NT2/D1 (cell line): ENCODE measurements at regions not wholly inside any gene's neighbourhood (a gene's known extent, or its start where the extent isn't known, plus 50 kb on each side); places are given as distances from the start of the nearest gene placed in this dataset.
"Not testable (repeated sequence)": the region's sequence is repeated elsewhere in the genome, so short reads cannot be mapped to it uniquely, and the experiment has no call there.

Source experiments
- DNase-seq: peaks from one replicate; pipeline ENCODE4 v3.0.0-alpha.2; 2011; ENCODE audit warnings: low read depth, low spot score
- H3K27me3 ChIP-seq: 2 replicates; pipeline ENCODE4 v1.6.0; 2011; ENCODE audit warnings: mild to moderate bottlenecking; ENCODE audit not compliant: insufficient read length, insufficient read depth
- H3K36me3 ChIP-seq: 2 replicates; pipeline ENCODE4 v1.6.1; 2011; ENCODE audit warnings: mild to moderate bottlenecking, low read length, mixed read lengths; ENCODE audit not compliant: insufficient read depth, insufficient read length
- H3K4me1 ChIP-seq: 2 replicates; pipeline ENCODE4 v1.5.1; 2011; ENCODE audit not compliant: insufficient read depth, insufficient read length
- H3K4me3 ChIP-seq: 2 replicates; pipeline ENCODE4 v1.5.1; 2011; ENCODE audit warnings: low read depth; ENCODE audit not compliant: insufficient read length
- H3K9ac ChIP-seq: 2 replicates; pipeline ENCODE4 v1.6.0; 2011; ENCODE audit warnings: low read depth; ENCODE audit not compliant: insufficient read length
- H3K9me3 ChIP-seq: 2 replicates; pipeline ENCODE4 v1.5.1; 2011; ENCODE audit warnings: mild to moderate bottlenecking, low read length; ENCODE audit not compliant: insufficient read depth
- SUZ12 ChIP-seq: IDR thresholded peaks from 2 replicates; pipeline ENCODE4 v1.6.1; 2011; ENCODE audit not compliant: insufficient read length, insufficient read depth; ENCODE audit errors: extremely low read depth
- YY1 ChIP-seq: IDR thresholded peaks from 2 replicates; pipeline ENCODE4 v1.6.1; 2011; ENCODE audit not compliant: insufficient read length, insufficient read depth
- ZNF274 ChIP-seq: IDR thresholded peaks from 2 replicates; pipeline ENCODE4 v1.6.1; 2011; ENCODE audit warnings: mild to moderate bottlenecking, low read depth, low read length

DNA sequence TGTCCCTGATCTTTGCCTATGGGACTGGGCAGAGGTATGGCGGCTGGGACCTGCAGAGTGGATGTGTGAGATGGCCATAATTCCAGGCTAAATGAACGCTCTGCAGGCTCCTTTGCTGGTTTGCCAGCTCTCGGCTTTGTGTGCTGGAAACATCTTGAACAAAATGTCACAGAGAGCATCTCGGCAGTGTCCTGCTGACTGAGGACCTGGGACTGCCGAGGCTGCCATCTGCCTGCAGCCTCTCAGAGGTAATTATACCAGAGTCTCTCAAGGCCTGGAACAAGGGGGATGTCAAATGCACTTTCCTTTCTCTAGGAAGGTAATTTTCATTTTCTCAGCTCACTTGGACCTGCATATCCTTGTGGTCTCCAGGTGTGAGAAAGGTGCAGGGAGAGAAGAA, 354.2 kb downstream of the PDCD6IP start:
- H3K4me3 ChIP-seq = no peak overlapping the region
- no peaks in the 10 kb centered on the region for H3K27me3 ChIP-seq
- no peak for TF ChIP-seq ZNF274
- TF ChIP-seq SUZ12 = no peak
- TF ChIP-seq YY1 = no peak
- H3K36me3 ChIP-seq = no peaks in the 10 kb centered on the region
- H3K4me1 ChIP-seq = no peaks in the 10 kb centered on the region
- no peak for DNase-seq
- H3K9ac ChIP-seq = no peak overlapping the region
- H3K9me3 ChIP-seq = no peaks in the 10 kb centered on the region

GRCh38 chr3:34155108-34155507, 356.7 kb downstream of the PDCD6IP start:
- no peak for DNase-seq

DNA sequence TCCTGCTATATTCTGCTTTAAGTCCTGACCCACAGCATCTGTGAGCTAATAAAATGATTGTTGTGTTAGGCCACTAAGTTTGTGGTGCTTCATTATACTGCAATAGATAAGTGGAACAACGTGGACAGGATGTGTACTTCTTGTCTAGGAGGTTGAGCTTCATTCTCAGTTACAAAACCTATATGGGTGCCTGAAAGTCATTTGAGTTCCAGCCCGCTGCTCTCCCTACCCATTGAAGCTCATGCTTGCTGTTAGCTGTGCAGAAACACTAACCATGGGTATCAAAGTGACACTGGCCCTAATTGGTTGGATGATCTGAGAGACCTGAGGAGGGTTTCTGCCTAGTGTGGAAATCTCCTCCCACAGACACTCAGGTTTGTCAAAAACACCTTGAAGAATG, 357.2 kb downstream of the PDCD6IP start:
- TF ChIP-seq YY1 = no peak
- no peak for TF ChIP-seq ZNF274
- no peak for TF ChIP-seq SUZ12
- Histone ChIP-seq H3K9ac (no peak overlapping the region), H3K27me3 (no peaks in the 10 kb centered on the region), H3K4me3 (no peak overlapping the region), H3K4me1 (no peaks in the 10 kb centered on the region), H3K36me3 (no peaks in the 10 kb centered on the region), H3K9me3 (no peaks in the 10 kb centered on the region)
- no peak for DNase-seq

More at GRCh38 chr3:34155108-34155507, 356.7 kb downstream of the PDCD6IP start:
- Histone ChIP-seq H3K27me3 (no peaks in the 10 kb centered on the region), H3K36me3 (no peaks in the 10 kb centered on the region), H3K4me3 (no peak overlapping the region), H3K9me3 (no peaks in the 10 kb centered on the region), H3K4me1 (no peaks in the 10 kb centered on the region), H3K9ac (no peak overlapping the region)
- no peak for TF ChIP-seq YY1
- TF ChIP-seq ZNF274 = no peak
- TF ChIP-seq SUZ12 = no peak

DNA sequence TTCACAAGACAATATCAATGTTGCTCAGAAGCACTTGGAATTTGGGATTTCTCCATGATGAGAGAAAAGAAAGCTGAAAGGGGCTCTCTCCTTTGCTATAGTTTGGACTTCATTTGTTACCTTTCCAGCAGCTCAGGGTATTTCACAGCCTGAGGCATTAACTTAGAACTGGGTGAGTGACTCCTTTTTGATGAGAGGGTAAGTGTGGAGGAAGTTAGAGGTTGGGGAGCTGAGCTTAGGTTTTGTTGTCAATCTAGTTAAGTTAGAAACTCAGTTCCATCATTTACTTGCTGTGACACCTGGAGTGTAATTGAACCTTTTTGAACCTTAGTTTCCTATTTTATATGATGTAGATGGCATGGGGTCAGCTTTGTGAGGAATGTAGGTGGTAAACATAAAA, 359.1 kb downstream of the PDCD6IP start:
- no peaks in the 10 kb centered on the region for H3K27me3 ChIP-seq
- H3K9me3 ChIP-seq = no peaks in the 10 kb centered on the region
- no peaks in the 10 kb centered on the region for H3K4me1 ChIP-seq
- no peaks in the 10 kb centered on the region for H3K36me3 ChIP-seq
- TF ChIP-seq YY1 (no peak), ZNF274 (no peak), SUZ12 (no peak)
- H3K9ac ChIP-seq = no peak overlapping the region
- no peak overlapping the region for H3K4me3 ChIP-seq
- no peak for DNase-seq

GRCh38 chr3:34159613-34160420, 361.4 kb downstream of the PDCD6IP start:
- no peaks in the 10 kb centered on the region for H3K27me3 ChIP-seq
- no peaks in the 10 kb centered on the region for H3K9me3 ChIP-seq
- DNase-seq = no peak
- H3K36me3 ChIP-seq = no peaks in the 10 kb centered on the region
- no peak for TF ChIP-seq ZNF274
- H3K4me1 ChIP-seq = no peaks in the 10 kb centered on the region
- no peak overlapping the region for H3K9ac ChIP-seq
- no peak overlapping the region for H3K4me3 ChIP-seq

DNA sequence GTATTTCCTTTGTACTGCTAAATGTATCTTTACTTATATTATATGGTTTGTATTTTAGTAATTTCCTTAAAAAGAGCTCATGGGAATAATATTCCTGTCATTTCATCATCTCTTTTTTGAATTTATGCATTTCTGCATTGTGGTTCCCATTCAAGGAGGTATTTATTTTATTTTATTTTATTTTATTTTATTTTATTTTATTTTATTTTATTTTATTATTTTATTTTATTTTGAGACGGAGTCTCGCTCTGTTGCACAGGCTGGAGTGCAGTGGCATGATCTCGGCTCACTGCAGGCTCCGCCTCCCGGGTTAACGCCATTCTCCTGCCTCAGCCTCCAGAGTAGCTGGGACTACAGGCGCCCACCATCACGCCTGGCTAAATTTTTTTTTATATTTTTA, 371.2 kb downstream of the PDCD6IP start:
- H3K27me3 ChIP-seq, H3K4me3 ChIP-seq, H3K9me3 ChIP-seq, H3K9ac ChIP-seq, DNase-seq, H3K36me3 ChIP-seq, H3K4me1 ChIP-seq: not testable (repeated sequence)

DNA sequence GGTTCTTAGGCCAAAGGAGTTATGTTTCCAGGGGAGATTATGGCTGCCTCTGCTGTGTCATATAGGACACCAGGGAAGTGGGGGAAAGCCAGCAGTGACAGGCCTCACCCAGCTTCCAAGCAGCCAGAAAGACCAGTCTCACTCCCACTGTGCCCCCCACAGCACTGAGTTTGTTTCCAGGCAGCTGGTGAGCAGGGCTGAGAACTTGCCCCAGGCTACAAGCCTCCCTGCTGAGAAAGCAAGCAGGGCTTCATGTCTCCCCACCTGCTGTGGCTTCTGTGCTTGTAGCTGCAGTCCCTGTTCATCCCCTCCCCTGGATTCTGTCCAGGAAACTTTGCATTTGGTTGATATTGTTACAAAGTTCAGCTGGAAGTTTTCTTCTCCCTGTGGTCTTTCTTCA, 376.3 kb downstream of the PDCD6IP start:
- H3K4me3 ChIP-seq = no peak overlapping the region
- no peaks in the 10 kb centered on the region for H3K36me3 ChIP-seq
- TF ChIP-seq SUZ12 = no peak
- no peaks in the 10 kb centered on the region for H3K9me3 ChIP-seq
- H3K4me1 ChIP-seq = no peaks in the 10 kb centered on the region
- H3K9ac ChIP-seq = no peak overlapping the region
- no peaks in the 10 kb centered on the region for H3K27me3 ChIP-seq
- no peak for DNase-seq

- H3K4me3 ChIP-seq = no peak overlapping the region
- no peaks in the 10 kb centered on the region for H3K4me1 ChIP-seq
- H3K9ac ChIP-seq = no peak overlapping the region
- no peaks in the 10 kb centered on the region for H3K27me3 ChIP-seq
- TF ChIP-seq SUZ12 (no peak), ZNF274 (no peak), YY1 (no peak)
- no peaks in the 10 kb centered on the region for H3K9me3 ChIP-seq
- H3K36me3 ChIP-seq = no peaks in the 10 kb centered on the region
- no peak for DNase-seq
These were observed 377.3 kb downstream of the PDCD6IP start for GRCh38 chr3:34175636-34176176.
